Fibroblast of mammary gland (primary cell): ENCODE measurements at regions not wholly inside any gene's neighbourhood (a gene's known extent, or its start where the extent isn't known, plus 50 kb on each side); places are given as distances from the start of the nearest gene placed in this dataset.
"Not testable (repeated sequence)": the region's sequence is repeated elsewhere in the genome, so short reads cannot be mapped to it uniquely, and the experiment has no call there.

ENCODE experiments used
- DNase-seq: peaks from one replicate; pipeline ENCODE4 v3.0.0-alpha.2; 2010; ENCODE audit warnings: low read depth
- H3K4me3 ChIP-seq: 2 replicates; pipeline ENCODE4 v1.5.1; 2011; ENCODE audit warnings: low read depth, mild to moderate bottlenecking, low read length, moderate library complexity; ENCODE audit not compliant: control insufficient read depth
- TF ChIP-seq, protein P1 (sequence below): conservative IDR thresholded peaks from 2 replicates; pipeline ENCODE4 v1.5.1; 2011; ENCODE audit warnings: low read depth, low read length, inconsistent platforms; ENCODE audit not compliant: control insufficient read depth, insufficient read depth

DNA sequence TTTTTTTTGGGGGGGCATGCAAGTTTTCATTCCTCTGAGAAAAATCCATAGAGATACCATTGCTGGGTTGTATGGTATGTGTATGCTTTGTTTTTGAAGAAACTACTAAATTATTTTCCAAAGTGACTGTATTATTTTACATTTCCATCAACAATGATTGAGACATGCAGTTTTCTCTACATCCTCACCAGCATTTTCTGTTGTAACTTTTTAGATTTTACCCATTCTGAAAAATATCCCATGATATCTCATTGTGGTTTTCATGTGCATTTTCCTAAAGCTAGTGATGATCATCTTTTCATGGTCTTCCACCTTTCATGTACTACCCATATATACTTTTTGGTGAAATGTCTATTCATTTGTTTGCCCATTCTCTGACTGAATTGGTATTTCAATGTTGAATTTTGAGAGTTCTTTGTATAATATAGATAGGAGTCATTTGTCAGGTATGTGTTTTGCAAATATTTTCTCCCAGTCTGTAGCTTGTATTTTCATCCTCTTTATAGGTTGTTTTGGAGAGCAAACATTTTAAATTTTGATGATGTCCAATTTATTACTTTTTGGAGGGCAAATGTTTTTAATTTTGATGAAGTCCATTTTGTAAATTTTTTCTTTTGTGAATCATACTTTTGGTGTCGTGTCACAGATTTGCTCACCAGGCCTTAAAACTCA lies 827.5 kb upstream of the CITED2 start:
- H3K4me3 ChIP-seq: no peak overlapping the region
- TF ChIP-seq, protein P1, sequence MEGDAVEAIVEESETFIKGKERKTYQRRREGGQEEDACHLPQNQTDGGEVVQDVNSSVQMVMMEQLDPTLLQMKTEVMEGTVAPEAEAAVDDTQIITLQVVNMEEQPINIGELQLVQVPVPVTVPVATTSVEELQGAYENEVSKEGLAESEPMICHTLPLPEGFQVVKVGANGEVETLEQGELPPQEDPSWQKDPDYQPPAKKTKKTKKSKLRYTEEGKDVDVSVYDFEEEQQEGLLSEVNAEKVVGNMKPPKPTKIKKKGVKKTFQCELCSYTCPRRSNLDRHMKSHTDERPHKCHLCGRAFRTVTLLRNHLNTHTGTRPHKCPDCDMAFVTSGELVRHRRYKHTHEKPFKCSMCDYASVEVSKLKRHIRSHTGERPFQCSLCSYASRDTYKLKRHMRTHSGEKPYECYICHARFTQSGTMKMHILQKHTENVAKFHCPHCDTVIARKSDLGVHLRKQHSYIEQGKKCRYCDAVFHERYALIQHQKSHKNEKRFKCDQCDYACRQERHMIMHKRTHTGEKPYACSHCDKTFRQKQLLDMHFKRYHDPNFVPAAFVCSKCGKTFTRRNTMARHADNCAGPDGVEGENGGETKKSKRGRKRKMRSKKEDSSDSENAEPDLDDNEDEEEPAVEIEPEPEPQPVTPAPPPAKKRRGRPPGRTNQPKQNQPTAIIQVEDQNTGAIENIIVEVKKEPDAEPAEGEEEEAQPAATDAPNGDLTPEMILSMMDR: no peak
- no peak for DNase-seq

- no peak for DNase-seq
- H3K4me3 ChIP-seq: no peak overlapping the region
- TF ChIP-seq, protein P1: no peak
Measured at GRCh38 chr6:140193269-140193668, 818.8 kb upstream of the CITED2 start.

DNA sequence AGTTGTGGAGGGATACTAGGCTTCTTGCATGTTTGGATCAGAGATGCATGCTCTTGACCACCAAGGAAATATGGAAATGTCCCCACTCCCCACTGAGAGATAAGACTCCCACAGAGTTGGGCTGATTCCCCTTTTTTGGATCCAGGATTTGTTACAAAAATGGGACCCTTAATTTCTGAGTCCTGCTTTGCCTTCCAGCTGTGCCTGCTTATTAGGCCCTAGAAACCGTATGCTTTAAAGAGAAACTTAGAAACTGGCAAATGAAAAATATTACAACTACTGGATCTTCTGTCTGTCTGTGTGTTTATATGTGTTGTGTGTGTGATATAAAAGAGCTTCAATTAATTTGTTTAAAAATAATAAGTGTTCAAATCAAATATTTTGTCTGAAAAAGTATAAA lies 817.6 kb upstream of the CITED2 start:
- no peak for DNase-seq
- TF ChIP-seq, protein P1: no peak
- H3K4me3 ChIP-seq: no peak overlapping the region

GRCh38 chr6:140189263-140189662 lies 814.8 kb upstream of the CITED2 start:
- not testable (repeated sequence) for H3K4me3 ChIP-seq, DNase-seq

GRCh38 chr6:140185991-140186390 lies 811.5 kb upstream of the CITED2 start:
- no peak overlapping the region for H3K4me3 ChIP-seq
- no peak for DNase-seq
- TF ChIP-seq, protein P1: no peak

DNA sequence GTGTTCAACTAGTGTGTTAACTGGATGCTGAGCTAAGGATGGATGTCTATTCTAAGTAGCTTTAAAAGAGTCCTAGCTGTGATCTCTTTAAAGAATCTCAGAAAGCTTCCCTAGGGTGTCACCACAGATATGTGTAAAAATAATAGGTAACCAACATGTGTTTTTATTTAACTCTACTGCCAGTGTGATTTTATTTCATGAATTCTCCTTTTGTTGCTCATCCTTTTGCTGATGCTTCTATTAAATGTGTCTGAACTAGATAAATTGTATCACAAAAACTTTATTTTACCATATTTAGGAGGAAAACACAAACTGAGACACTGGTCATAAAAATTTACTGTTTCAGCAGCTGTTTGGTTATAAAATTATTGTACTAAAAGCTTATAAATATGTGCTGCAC lies 809.4 kb upstream of the CITED2 start:
- H3K4me3 ChIP-seq: no peak overlapping the region
- DNase-seq: peak; percentile 59
- TF ChIP-seq, protein P1: no peak

DNA sequence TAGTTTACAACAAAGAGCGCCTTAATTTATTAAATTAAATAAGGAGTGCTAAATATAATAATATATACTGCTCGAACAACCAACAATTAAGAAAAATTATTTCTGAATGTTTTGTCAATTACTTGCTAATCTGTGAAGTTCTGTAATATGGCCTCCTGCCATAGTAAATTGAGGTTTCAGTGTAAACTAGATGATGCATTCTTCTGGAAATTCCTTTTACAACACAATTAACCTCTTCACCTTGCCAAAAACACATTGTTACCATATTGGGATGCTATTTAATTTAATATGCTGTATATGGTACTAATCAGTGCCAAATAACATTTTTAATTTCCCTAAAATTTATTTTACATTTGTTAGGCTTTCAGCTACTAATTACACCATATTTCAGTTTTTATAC lies 808.4 kb upstream of the CITED2 start:
- no peak overlapping the region for H3K4me3 ChIP-seq
- TF ChIP-seq, protein P1: no peak
- DNase-seq: peak; percentile 27
